GM19452 (cell line): ENCODE measurements at regions not wholly inside any gene's neighbourhood (a gene's known extent, or its start where the extent isn't known, plus 50 kb on each side); places are given as distances from the start of the nearest gene placed in this dataset.
"Not testable (repeated sequence)": the region's sequence is repeated elsewhere in the genome, so short reads cannot be mapped to it uniquely, and the experiment has no call there.

Source experiments
- ATAC-seq: cut with Tn5 transposase; IDR thresholded peaks from one replicate; pipeline ENCODE4 v1.9.1; 2021; ENCODE audit not compliant: unreplicated experiment

DNA sequence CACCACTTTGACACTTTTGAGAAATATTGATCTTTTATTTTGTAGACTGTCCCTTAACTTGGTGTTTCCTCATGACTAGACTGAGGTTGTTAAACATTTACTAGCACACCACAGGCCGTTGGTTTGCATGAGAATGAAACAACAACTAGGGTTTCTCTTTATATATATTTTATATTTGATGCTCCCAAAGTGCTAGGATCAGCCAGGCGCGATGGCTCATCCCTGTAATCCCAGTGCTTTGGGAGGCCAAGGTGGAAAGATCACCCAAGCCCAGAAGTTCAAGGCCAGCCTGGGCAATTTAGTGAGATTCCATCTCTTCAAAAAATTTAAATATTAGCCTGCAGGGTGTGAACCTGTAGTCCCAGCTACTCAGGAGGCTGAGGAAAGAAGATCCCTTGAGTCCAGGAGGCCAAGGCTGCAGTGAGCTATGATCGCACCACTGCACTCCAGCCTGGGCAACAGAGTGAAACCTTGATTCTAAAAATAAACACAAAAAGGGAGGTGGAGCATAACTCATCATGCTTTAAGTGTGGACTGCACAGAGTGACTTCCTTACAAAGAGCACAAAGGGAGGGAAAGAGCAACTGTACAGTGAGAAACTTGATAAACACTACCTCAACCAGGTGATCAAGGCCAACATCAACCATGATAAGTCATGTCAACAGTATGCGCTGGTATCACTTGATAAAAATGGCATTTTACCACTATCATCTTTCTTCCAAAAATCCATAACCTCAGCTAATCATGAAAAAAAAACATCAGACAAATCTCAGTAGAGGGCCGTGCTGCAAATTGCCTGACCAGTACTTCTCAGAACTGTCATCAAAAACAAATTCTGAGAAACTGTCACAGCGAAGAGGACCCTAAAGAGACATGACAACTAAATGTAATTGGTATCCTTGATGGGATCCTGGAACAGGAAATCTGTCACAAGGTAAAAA is 72.8 kb upstream of the ATF7IP2 start:
- peak; percentile 90 for ATAC-seq

DNA sequence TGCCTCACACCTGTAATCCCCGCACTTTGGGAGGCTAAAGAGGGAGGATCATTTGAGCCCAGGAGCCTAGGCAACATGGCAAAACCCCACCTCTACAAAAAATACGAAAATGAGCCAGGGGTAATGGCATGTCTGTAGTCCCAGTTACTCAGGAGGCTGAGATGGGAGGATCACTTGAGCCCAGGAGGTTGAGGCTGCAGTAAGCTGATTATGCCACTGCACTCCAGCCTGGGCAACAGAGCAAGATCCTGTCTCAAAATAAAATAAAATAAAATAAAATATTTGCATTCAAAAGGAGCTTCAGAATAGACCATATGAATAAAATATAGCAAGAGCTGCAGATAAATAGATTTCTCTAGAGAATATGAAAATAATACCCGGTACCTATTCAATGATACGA is 71.5 kb upstream of the ATF7IP2 start:
- ATAC-seq, result no peak

DNA sequence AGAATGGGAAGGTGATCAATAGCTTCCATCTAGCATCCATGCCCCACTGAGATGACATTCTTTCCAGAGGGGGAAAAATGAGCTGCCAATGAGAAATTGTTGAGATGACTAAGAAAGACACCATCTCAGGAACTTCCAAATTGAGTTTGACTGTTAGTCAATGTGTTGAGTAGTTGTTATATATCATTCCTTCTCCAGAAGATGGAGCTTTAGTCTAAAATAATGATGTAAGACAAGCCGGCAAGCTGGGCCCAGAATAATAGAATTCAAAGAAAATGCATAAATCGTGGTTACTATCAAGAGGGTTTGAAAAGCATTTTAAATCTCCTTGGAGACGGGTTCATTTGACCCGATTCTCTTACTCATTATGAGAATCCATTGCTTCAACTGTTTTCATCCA is 71.0 kb upstream of the ATF7IP2 start:
- ATAC-seq, result no peak

DNA sequence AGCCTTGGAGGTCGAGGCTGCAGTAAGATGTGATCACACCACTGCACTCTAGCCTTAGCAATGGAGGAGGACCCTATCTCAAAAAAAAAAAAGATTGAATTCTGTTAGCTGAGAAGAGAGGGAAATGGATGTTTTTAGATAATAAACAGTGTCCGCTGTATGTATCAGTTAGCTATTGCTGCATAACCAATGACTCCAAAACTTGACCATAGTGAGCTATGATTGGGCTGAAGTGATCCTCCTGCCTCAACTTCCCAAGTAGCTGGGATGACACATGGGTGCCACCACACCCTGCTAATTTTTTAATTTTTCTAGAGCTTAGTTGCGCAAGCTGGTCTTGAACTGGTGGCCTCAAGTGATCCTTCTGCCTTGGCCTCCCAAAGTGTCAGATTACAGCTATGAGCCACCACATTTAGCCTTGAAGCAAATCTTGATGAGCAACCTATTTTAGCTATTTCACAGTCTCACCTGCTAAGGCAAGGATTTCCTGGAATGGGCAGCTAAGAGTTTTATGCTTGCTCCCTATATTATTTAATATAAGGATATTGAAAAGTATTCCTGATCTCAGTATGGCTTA is 68.3 kb upstream of the ATF7IP2 start:
- no peak for ATAC-seq

DNA sequence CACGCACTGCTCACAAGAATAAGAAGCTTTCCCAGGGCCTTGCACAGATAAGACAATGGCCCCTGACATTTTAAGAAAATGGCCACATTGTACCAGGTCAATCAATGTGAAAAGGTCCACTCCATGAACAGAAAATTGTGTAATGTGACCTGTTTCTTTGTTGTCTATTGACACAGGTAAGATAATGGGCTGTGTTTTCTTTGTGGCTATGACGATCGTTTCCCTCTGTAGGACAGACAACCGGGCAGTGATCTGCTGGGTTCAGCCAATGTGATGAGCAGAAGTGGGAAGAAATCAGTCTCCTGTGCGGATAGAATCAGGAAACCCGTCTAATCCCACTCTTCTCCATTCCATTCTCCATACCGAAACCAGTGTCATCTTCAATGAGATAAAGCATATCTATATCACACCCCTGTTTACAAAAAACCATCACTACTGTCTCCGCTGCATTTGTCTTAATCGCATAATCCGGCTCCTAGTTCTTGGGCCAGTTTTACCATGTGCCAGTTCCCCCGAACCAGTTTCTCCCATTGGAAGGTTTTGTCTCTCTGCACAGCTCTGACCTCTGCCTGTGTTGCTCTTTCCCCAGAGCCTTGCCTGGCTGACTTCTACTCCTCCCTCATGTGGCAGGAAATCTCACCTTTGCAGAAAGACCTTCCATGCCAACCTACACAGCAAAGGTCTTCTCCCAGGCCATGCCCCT is 66.9 kb upstream of the ATF7IP2 start:
- ATAC-seq, result no peak

DNA sequence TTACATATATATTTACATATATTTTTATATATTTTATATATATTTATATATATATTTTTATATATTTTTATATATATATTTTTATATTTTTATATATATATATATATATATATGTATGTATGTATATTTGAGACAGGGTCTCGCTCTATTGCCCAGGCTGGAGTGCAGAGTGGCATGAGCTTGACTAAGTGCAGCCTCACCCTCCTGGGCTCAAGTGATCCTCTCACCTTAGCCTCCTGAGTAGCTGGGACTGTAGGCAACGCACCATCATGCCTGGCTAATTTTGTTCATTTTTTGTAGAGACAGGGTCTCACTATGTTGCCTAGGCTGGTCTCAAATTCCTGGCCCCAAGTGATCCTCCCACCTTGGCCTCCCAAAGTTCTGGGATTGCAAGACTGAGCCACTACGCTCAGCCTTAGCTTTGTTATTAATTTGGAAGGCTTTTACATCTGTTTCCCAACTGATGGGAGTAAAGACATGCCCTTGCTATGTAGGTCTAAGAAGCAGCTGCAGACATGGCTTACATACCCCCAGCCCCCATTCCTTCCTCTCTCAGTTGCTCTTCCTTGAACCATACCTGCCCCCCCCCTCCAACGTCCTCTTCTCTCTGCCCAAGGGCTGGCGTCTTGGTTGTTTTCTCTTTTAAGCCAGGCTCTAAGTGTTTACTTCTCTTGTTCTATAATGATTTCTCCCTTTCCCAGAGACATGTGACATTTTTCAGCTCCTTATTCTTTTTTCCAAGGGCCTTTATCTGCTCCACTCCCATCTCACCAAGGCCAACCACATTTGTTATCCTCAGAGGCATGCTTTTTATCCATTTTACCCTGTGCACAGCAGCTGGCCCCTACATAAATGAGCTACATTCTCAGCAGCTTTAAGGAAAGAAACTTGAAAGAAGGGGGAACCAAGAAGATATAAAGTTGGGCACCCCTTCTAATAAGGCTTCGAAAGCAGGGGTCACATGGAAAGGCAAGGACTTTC is 64.2 kb upstream of the ATF7IP2 start:
- ATAC-seq, result no peak

DNA sequence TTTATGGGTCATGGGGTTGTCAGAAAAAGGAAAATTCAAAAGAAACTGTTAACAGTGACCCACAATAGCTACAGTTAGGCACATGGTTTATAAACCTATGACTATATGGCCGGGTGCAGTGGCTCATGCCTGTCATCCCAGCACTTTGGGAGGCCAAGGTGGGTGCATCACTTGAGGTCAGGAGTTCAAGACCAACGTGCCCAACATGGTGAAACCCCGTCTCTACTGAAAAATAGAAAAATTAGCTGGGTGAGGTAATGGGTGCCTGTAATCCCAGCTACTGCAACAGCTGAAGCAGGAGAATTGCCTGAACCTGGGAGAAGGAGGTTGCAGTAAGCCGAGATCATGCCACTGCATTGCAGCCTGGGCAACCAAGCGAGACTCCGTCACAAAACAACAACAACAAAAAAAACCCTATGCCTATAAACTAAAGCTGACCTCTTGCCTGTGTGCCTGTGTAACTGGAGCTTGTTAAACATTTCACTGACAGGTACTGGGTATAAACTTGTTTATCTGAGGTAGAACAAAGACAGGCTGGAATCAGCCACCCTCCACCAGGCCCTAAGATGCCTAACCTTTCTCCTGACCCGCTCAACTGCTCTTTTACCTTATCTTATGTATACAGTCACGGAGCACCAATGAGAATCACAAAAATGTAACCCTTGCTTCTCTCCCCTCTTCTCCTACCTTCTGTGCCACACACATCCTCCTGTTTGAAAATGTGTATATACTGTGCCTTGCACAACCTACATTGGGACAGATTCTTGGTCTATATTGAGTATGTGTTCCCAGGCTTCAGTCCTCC is 62.9 kb upstream of the ATF7IP2 start:
- ATAC-seq, result no peak

DNA sequence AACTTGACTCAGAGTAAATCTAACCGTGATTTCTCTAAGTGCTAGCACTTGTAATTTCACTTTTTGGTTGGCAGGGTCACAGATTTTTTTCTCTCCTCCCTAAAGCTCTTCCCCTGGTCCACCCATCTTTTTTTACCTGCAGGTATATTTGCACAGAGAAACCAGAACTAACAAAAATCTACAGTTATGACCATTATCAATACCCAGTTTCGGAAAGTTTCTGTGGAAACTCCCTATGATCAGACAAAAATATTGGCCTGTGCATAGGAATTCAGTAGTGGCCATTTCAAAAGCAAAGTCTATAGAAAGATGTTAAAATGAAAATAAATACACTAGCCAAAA is 62.4 kb upstream of the ATF7IP2 start:
- ATAC-seq, result no peak

DNA sequence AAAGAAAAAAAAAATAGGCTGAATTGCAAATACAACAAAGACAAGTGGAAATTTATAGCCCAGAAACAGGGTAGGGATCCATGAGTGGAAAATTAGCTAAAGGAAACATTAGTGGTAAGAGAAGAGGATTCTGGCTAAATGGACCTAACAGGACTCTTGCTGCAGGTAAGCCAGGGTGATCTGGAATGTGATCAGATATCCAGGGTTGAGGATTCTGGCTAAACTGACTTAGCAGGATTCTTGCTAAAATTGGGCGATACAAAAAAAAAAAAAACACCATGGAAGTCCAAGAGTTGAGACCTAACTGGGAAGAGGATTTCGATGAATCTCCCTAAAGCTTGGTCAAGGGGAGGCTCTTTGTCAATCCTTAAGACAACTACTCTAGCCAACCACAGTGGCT is 61.7 kb upstream of the ATF7IP2 start:
- no peak for ATAC-seq

DNA sequence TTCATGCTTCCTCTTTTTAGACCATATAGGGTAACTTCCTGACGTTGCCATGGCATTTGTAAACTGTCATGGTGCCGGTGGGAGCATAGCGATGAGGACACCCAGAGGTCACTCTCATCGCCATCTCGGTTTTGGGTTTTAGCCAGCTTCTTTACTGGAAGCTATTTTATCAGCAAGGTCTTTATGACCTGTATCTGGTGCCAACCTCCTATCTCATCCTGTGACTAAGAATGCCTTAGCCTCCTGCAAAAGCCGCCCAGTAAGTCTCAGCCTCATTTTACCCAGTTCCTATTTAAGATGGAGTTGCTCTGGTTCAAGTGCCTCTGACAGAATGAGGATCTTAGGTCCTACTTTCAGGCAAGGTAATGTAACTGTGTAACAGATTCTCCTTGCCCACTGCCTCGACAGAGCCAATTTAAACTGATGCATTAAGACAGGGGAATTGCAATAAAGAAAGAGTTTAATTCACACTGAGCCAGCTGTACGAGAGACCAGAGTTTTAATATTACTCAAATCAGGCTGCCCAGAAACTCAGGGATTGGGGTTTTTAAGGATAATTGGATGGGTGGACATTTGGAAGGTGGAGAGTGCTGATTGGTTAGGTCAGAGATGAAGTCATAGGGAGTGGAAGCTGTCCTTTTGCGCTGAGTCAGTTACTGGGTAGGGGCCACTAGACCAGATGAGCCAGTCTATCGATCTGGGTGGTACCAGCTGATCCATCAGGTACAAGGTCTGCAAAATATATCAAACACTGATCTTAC is 59.9 kb upstream of the ATF7IP2 start:
- no peak for ATAC-seq

DNA sequence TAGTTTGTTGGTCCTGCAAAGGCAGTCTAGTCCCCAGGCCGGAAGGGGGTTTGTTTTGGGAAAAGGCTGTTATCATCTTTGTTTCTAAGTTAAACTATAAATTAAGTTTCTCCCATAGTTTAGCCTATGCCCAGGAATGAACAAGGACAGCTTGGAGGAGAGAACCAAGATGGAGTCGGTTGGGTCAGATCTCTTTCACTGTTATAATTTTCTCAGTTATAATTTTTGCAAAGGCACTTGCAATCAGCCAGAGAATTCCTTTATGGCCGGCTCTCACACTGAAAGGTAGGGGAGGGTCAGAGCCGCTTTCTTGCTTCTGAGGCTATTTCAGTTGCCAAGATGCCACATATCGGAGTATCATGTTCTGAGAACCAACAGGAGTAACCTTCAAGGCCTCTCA is 59.2 kb upstream of the ATF7IP2 start:
- no peak for ATAC-seq

DNA sequence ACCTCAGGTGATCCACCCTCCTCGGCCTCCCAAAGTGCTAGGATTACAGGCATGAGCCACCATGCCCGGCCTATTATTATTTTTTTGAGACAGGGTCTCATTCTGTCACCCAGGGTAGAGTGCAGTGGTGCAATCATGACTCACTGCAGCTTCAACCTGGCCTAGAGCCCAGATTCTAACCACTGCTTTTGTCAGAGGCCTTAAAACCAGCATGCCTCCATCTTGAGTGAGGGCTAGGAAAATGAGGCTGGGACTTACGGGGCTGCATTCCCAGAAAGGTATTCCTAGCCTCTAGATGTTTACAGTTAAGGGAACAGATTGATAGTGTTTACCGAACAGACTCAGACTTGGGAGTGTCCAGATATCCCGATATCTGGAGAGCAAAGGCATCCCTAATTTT is 57.6 kb upstream of the ATF7IP2 start:
- not testable (repeated sequence) for ATAC-seq

DNA sequence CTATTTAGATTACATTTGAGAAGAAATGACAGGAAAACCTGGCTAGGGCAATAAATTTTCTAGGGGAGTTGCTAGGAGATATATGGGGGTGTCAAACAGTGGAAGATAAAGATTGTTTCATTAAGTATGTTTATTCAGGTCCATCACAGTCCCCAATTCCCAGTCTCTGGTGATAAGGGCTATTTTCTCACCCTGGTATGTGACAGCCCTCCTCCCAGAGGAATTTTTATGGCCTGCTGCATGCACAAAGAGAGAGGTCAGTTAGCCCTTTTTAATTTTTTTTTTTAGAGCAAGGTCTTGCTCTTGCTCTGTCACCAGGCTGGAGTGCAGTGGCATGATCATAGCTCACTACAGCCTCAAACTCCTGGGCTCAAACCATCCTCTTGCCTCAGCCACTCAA is 53.6 kb upstream of the ATF7IP2 start:
- no peak for ATAC-seq

DNA sequence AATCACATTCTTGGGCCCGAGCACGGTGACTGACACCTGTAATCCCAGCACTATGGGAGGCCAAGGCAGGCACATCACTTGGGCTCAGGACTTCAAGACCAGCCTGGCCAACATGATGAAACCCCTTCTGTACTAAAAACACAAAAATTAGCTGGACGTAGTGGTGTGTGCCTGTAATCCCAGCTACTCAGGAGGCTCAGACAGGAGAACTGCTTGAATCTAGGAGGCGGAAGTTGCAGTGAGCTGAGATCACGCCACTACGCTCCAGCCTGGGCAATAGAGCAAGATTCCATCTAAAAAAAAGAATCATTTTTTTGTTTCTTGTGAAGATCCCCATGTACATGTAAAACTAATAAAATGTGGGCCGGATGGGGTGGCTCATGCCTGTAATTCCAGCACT is 53.1 kb upstream of the ATF7IP2 start:
- no peak for ATAC-seq

DNA sequence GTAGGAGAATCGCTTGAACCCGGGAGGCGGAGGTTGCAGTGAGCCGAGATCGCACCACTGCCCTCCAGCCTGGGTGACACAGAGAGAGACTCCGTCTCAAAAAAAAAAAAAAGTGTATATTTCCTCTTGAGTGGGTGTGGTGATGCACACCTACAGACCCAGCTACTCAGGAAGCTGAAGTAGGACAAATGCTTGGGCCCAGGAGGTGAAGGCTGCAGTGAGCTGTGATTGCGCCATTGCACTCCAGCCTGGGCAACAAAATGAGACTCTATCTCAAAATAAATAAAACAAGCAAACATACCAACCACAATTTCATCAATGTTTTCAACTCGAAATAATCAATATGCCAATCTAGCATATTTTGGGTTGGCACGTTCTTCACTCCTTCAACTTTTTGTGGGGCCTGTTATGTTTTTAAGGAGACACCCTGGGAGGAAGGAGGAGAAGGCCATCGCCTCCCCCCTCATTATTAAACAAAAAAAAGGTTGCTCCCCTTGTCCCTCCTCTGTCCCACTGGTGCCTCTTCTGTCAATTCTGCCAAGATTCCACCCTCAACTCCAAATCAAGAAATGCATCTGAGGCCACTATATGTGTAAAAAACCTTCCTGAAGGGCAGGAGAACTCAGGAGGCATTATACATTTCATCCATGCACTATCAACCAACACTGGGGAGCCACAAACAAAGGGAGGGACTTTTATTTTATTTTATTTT is 52.4 kb upstream of the ATF7IP2 start:
- no peak for ATAC-seq

DNA sequence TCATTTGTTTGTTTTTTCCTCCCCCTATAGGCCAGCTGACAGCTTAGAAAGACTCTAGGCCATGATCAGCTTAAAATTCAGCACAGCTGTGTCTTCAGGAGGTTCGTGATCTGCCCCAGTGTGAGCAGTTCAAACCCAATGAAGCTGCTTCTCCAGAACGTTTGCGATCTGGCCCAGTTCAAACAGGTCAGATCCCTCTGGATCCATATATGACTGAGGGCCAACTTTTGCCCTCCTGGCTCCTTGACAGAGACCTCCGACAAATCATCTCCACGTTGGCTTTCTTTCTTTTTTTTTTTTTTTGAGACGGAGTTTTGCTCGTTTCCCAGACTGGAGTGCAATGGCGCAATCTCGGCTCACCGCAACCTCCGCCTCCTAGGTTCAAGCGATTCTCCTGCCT is 50.2 kb upstream of the ATF7IP2 start:
- ATAC-seq, result no peak
